Neural progenitor cell (in vitro differentiated cells): ENCODE measurements at regions not wholly inside any gene's neighbourhood (a gene's known extent, or its start where the extent isn't known, plus 50 kb on each side); places are given as distances from the start of the nearest gene placed in this dataset.

Source experiments
- EZH2 ChIP-seq: fragments of 200-600 bp; sonication (generic); IDR thresholded peaks from 2 replicates; pipeline ENCODE4 v1.6.1; 2017; ENCODE audit warnings: antibody characterized with exemption, mild to moderate bottlenecking, moderate library complexity
- EZH2phosphoT487 ChIP-seq: fragments of 200-600 bp; sonication (generic); IDR thresholded peaks from 2 replicates; pipeline ENCODE4 v1.6.1; 2017; ENCODE audit warnings: antibody characterized with exemption
- TF ChIP-seq, protein P1 (sequence below): fragments of 200-600 bp; sonication (generic); IDR thresholded peaks from 2 replicates; pipeline ENCODE4 v1.5.1; 2017; ENCODE audit warnings: antibody characterized with exemption, mild to moderate bottlenecking

GRCh38 chr3:182115328-182116015 is 403.7 kb downstream of the SOX2 start:
- TF ChIP-seq, protein P1, sequence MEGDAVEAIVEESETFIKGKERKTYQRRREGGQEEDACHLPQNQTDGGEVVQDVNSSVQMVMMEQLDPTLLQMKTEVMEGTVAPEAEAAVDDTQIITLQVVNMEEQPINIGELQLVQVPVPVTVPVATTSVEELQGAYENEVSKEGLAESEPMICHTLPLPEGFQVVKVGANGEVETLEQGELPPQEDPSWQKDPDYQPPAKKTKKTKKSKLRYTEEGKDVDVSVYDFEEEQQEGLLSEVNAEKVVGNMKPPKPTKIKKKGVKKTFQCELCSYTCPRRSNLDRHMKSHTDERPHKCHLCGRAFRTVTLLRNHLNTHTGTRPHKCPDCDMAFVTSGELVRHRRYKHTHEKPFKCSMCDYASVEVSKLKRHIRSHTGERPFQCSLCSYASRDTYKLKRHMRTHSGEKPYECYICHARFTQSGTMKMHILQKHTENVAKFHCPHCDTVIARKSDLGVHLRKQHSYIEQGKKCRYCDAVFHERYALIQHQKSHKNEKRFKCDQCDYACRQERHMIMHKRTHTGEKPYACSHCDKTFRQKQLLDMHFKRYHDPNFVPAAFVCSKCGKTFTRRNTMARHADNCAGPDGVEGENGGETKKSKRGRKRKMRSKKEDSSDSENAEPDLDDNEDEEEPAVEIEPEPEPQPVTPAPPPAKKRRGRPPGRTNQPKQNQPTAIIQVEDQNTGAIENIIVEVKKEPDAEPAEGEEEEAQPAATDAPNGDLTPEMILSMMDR = no peak
- TF ChIP-seq EZH2 (no peak), EZH2phosphoT487 (no peak)
